ENCODE measurements at regions not wholly inside any gene's neighbourhood (a gene's known extent, or its start where the extent isn't known, plus 50 kb on each side); places are given as distances from the start of the nearest gene placed in this dataset.

DNA sequence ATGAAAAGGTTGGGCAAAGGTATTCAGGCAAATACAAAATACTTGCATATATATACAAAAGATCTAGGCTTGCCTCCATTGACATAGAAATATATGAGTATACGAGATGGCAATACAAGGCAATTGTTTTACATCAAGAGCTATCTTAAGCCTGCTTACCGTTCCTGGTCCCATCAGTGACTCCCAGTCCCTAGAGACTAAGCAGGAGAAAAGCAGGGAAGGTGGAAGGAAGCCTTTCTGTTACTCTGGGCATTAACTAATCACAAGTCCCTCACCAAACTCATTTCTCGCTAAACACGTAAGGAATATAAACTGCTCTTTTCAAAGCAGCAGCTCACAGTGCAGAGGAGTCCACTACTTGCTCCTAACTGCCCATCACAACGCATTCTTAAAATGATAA, 125.2 kb downstream of the ZNF608 start:
- no peak for TF ChIP-seq CTCF (conservative IDR thresholded peaks at IDR 0.05 in 1 of 2, IDR thresholded peaks at IDR 0.05 in 1 of 2; ENCODE audit: low read depth in 1 of 2, low read length in 2 of 2)
- TF ChIP-seq EZH2 (IDR thresholded peaks at IDR 0.05; ENCODE audit: low read length, missing control alignments): no peak

Data from fibroblast of lung (primary cell).